Sigmoid colon (tissue), 6 donors: ENCODE measurements at regions not wholly inside any gene's neighbourhood (a gene's known extent, or its start where the extent isn't known, plus 50 kb on each side); places are given as distances from the start of the nearest gene placed in this dataset.

Experiments used
- DNase-seq: peaks from one replicate; pipeline ENCODE4 v3.0.0-alpha.2; 2019
- H3K27ac ChIP-seq, 4 donors: fragments of 200-600 bp; sonication (generic); one replicate each; pipeline ENCODE4 v1.5.1; 2016 to 2019; ENCODE audit warnings: mild to moderate bottlenecking in 1 of 4
- H3K27me3 ChIP-seq, 3 donors: fragments of 200-600 bp; sonication (generic); one replicate each; pipeline ENCODE4 v1.5.1; 2019; ENCODE audit warnings: mild to moderate bottlenecking in 1 of 3
- H3K36me3 ChIP-seq, 4 donors: fragments of 200-600 bp; sonication (generic); one replicate each; pipeline ENCODE4 v1.5.1; 2016 to 2019
- H3K4me1 ChIP-seq, 4 donors: fragments of 200-600 bp; sonication (generic); one replicate each; pipeline ENCODE4 v1.5.1; 2017 to 2019
- H3K4me3 ChIP-seq, 4 donors: fragments of 200-600 bp; sonication (generic); one replicate each; pipeline ENCODE4 v1.5.1; 2017 to 2019; ENCODE audit warnings: mild to moderate bottlenecking in 2 of 4, moderate library complexity in 1 of 4
- H3K9me3 ChIP-seq, 4 donors: fragments of 200-600 bp in 3 of 4; sonication (generic) in 3 of 4; one replicate each; pipeline versions ENCODE4 v1.5.1 to v1.6.1; 2013 to 2019
- CTCF ChIP-seq, 4 experiments: fragments of 450-650 bp in 3 of 4; fragments of 200-600 bp in 1 of 4; IDR thresholded peaks; one replicate each; pipeline ENCODE4 v1.5.1; 2016 to 2019; ENCODE audit warnings: antibody characterized with exemption in 4 of 4, mild to moderate bottlenecking in 3 of 4, moderate library complexity in 2 of 4
- EP300 ChIP-seq, 4 donors: sonication (generic); formaldehyde crosslinking; IDR thresholded peaks; one replicate each; pipeline ENCODE4 v1.6.1; 2017; ENCODE audit warnings: antibody characterized with exemption in 4 of 4
- POLR2A ChIP-seq, 2 donors: fragments of 450-650 bp; IDR thresholded peaks; one replicate each; pipeline ENCODE4 v1.6.1; 2016; ENCODE audit warnings: antibody characterized with exemption in 2 of 2, mild to moderate bottlenecking in 2 of 2, moderate library complexity in 2 of 2
- POLR2AphosphoS5 ChIP-seq, 4 donors: sonication (generic); formaldehyde crosslinking; IDR thresholded peaks; one replicate each; pipeline ENCODE4 v1.6.1; 2017; ENCODE audit warnings: antibody characterized with exemption in 4 of 4
- WGBS, 2 donors: extraction: QIAGEN DNeasy Blood & Tissue Kit; methylation state at CpG; one replicate each; pipeline ENCODE4 v1.1.7; 2013; 5-methylcytosine and 5-hydroxymethylcytosine counted together
- intact Hi-C: fragments of 100-400 bp; cut with DNase I; formaldehyde crosslinking; loops from one replicate; pipeline ENCODE4 v1.15.1; 2023
- donor health status: healthy with polysubstance abuse.
- donor health status: healthy.

DNA sequence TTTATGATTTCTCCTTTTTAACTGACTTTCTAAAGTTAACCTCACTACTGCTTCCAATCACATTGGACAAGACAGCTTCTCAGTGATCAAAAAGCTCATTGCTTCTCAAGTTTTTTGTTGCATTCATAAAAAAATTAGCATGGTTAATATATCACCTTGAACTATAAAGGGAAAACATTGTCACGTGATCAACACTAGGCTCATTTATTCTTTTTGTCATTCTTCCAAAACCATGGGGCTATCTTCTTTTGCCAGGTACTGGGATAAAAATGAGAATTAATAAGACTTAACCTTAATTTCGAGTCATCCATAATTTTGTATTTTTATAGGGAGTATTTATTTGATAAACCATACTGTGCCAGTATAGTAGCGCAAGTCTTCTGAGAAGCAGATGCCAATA, 1105.9 kb upstream of the TENM3 start:
- Histone ChIP-seq H3K36me3 (no peaks in the 10 kb centered on the region), H3K27ac (no peak overlapping the region), H3K4me3 (no peak overlapping the region), H3K9me3 (peaks cover 0 to 4% (median 0%) of the 10 kb centered on the region in 4 donors), H3K4me1 (no peaks in the 10 kb centered on the region), H3K27me3 (no peaks in the 10 kb centered on the region)
- intact Hi-C loops = no loop called here
- DNase-seq = no peak
- TF ChIP-seq EP300 (IDR thresholded peaks at IDR 0.05) = no peak
- no peak for TF ChIP-seq POLR2AphosphoS5 (IDR thresholded peaks at IDR 0.05)
- WGBS, 2 donors = 57 to 79% methylated on average over 3 of the region's 3 CpGs

DNA sequence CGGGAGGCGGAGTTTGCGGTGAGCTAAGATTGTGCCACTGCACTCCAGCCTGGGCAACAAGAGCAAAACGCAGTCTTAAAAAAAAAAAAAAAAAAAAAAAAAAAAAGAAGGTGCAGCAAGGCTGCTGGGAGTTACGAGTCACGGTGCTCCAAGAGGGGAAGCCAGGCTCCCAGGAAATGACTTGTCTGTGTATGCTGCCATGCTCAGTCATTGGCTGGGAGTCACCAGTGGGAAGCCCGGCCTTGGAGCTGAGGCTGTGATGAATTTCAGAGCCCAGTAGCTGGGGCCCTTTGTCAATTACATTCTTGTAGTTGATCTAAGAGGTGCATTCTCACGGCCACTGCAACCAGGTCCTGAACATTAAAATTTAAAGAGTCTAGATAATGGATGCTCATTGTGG, 1105.1 kb upstream of the TENM3 start:
- WGBS, 2 donors = 84 to 90% methylated on average over 8 of the region's 8 CpGs
- H3K36me3 ChIP-seq = no peaks in the 10 kb centered on the region
- no peak for DNase-seq
- no peaks in the 10 kb centered on the region for H3K4me1 ChIP-seq
- TF ChIP-seq CTCF (IDR thresholded peaks at IDR 0.05) (no peak), EP300 (IDR thresholded peaks at IDR 0.05) (no peak), POLR2AphosphoS5 (IDR thresholded peaks at IDR 0.05) (no peak), POLR2A (IDR thresholded peaks at IDR 0.05) (no peak)
- peaks cover 0 to 2% (median 0%) of the 10 kb centered on the region in 4 donors for H3K9me3 ChIP-seq
- no peak overlapping the region for H3K27ac ChIP-seq
- peaks cover 0 to 7% (median 0%) of the 10 kb centered on the region in 3 donors for H3K27me3 ChIP-seq
- intact Hi-C loops = no loop called here
- H3K4me3 ChIP-seq = no peak overlapping the region

DNA sequence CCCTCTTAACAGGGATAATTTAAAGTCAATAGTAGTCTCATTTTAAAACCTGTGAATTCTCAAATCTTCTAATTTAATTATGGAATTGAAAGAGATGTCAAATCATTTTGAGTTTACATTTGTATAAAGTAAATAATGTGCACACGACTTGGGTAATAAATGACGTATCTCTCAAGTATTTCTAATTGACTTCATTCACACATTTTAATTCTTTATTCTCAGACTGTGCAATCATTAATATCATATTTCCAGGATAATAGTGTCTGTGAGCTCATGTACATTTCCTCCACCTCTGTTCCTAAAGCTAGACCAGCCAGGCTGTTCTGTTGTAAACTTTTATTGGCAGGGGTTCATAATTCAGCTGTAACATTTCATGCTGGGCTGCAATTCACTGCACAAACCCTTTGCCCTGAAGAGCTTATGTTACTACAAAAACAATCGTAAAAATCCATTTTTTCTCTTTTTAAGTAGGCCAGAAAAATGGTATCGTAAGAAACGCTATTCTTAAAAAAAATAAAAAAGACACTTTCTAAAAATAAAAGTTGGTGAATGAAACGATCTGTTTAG, 1103.1 kb upstream of the TENM3 start:
- intact Hi-C loops = loop anchor here (5.0 to 10.0 kb wide), 2 partner anchors 1667 to 1785 kb away; no protein-coding TSS in a partner anchor
- WGBS, 2 donors = 11 to 49% methylated on average over 6 of the region's 6 CpGs

GRCh38 chr4:181143250-181143854, 1099.8 kb upstream of the TENM3 start:
- H3K4me1 ChIP-seq = no peaks in the 10 kb centered on the region
- peaks cover 0 to 7% (median 0%) of the 10 kb centered on the region in 3 donors for H3K27me3 ChIP-seq
- intact Hi-C loops = loop anchor here (2.0 to 10.0 kb wide), 3 partner anchors 385 to 1781 kb away; no protein-coding TSS in a partner anchor
- no peak overlapping the region for H3K4me3 ChIP-seq
- no peaks in the 10 kb centered on the region for H3K9me3 ChIP-seq
- H3K36me3 ChIP-seq = no peaks in the 10 kb centered on the region
- DNase-seq = peak; percentile 85
- no peak overlapping the region for H3K27ac ChIP-seq
- TF ChIP-seq CTCF (IDR thresholded peaks at IDR 0.05) (peak; percentile 55 to 84 (median 58)), EP300 (IDR thresholded peaks at IDR 0.05) (no peak)
- WGBS, 2 donors = 2 to 3% methylated on average over 7 of the region's 7 CpGs

More for the DNA sequence above, 1103.1 kb upstream of the TENM3 start:
- H3K4me1 ChIP-seq = no peaks in the 10 kb centered on the region
- no peaks in the 10 kb centered on the region for H3K36me3 ChIP-seq
- peaks cover 0 to 7% (median 0%) of the 10 kb centered on the region in 3 donors for H3K27me3 ChIP-seq
- no peak for DNase-seq
- TF ChIP-seq POLR2A (IDR thresholded peaks at IDR 0.05) = no peak
- H3K9me3 ChIP-seq = no peaks in the 10 kb centered on the region
- no peak overlapping the region for H3K27ac ChIP-seq
- no peak overlapping the region for H3K4me3 ChIP-seq

GRCh38 chr4:181146051-181146450, 1097.2 kb upstream of the TENM3 start:
- H3K9me3 ChIP-seq = no peaks in the 10 kb centered on the region
- H3K4me1 ChIP-seq = no peaks in the 10 kb centered on the region
- intact Hi-C loops = loop anchor here (10.0 kb wide), 1 partner anchor 1779 kb away; no protein-coding TSS in a partner anchor
- TF ChIP-seq CTCF (IDR thresholded peaks at IDR 0.05) (no peak), POLR2AphosphoS5 (IDR thresholded peaks at IDR 0.05) (no peak), EP300 (IDR thresholded peaks at IDR 0.05) (no peak), POLR2A (IDR thresholded peaks at IDR 0.05) (no peak)
- H3K4me3 ChIP-seq = no peak overlapping the region
- DNase-seq = no peak
- peaks cover 0 to 7% (median 0%) of the 10 kb centered on the region in 3 donors for H3K27me3 ChIP-seq
- WGBS, 2 donors = 76 to 82% methylated on average over 1 of the region's 1 CpG
- no peaks in the 10 kb centered on the region for H3K36me3 ChIP-seq
- no peak overlapping the region for H3K27ac ChIP-seq
